Neural progenitor cell (in vitro differentiated cells): ENCODE measurements at regions not wholly inside any gene's neighbourhood (a gene's known extent, or its start where the extent isn't known, plus 50 kb on each side); places are given as distances from the start of the nearest gene placed in this dataset.

ENCODE experiments used
- DNase-seq: peaks from one replicate; pipeline ENCODE4 v3.0.0-alpha.2; 2016; ENCODE audit warnings: low spot score
- H2AFZ ChIP-seq: fragments of 200-600 bp; sonication (generic); replicated peaks from 2 replicates; pipeline ENCODE4 v1.6.1; 2016; ENCODE audit warnings: antibody characterized with exemption
- H3F3A ChIP-seq: fragments of 200-600 bp; sonication (generic); 2 replicates; pipeline ENCODE4 v1.6.1; 2016; ENCODE audit warnings: antibody characterized with exemption, low read depth
- H3K27ac ChIP-seq: fragments of 200-600 bp; sonication (generic); 2 replicates; pipeline ENCODE4 v1.5.1; 2016; ENCODE audit warnings: mild to moderate bottlenecking
- H3K27me3 ChIP-seq: fragments of 200-600 bp; sonication (generic); 2 replicates; pipeline ENCODE4 v1.6.1; 2016; ENCODE audit warnings: mild to moderate bottlenecking, moderate library complexity
- H3K36me3 ChIP-seq: fragments of 200-600 bp; sonication (generic); 2 replicates; pipeline ENCODE4 v1.5.1; 2016
- H3K4me1 ChIP-seq: fragments of 200-600 bp; sonication (generic); 2 replicates; pipeline ENCODE4 v1.6.1; 2016; ENCODE audit warnings: mixed run types
- H3K4me2 ChIP-seq: fragments of 200-600 bp; sonication (generic); 2 replicates; pipeline ENCODE4 v1.6.1; 2016
- H3K4me3 ChIP-seq: fragments of 200-600 bp; sonication (generic); 2 replicates; pipeline ENCODE4 v1.5.1; 2016
- H3K79me2 ChIP-seq: fragments of 200-600 bp; sonication (generic); 2 replicates; pipeline ENCODE4 v1.6.1; 2016; ENCODE audit warnings: low read depth
- H3K9ac ChIP-seq: fragments of 200-600 bp; sonication (generic); 2 replicates; pipeline ENCODE4 v1.6.1; 2016
- H3K9me3 ChIP-seq: fragments of 200-600 bp; sonication (generic); 2 replicates; pipeline ENCODE4 v1.5.1; 2016; ENCODE audit warnings: low read depth
- H4K20me1 ChIP-seq: fragments of 200-600 bp; sonication (generic); 2 replicates; pipeline ENCODE4 v1.6.1; 2016; ENCODE audit warnings: low read depth
- H3K27ac Mint-ChIP-seq: 3 replicates; pipeline ENCODE4 v1.8.0; 2021; ENCODE audit warnings: mixed read lengths
- H3K27me3 Mint-ChIP-seq: 2 replicates; pipeline ENCODE4 v1.8.0; 2022; ENCODE audit warnings: low read depth, mild to moderate bottlenecking, inconsistent platforms, moderate library complexity, mixed read lengths; ENCODE audit not compliant: insufficient read depth
- H3K36me3 Mint-ChIP-seq: 3 replicates; pipeline ENCODE4 v1.8.0; 2021; ENCODE audit warnings: mixed read lengths
- H3K4me1 Mint-ChIP-seq: 3 replicates; pipeline ENCODE4 v1.8.0; 2021; ENCODE audit warnings: mixed read lengths
- H3K4me3 Mint-ChIP-seq: 3 replicates; pipeline ENCODE4 v1.8.0; 2021; ENCODE audit warnings: mild to moderate bottlenecking, moderate library complexity, mixed read lengths
- H3K9me3 Mint-ChIP-seq: 3 replicates; pipeline ENCODE4 v1.8.0; 2020; ENCODE audit warnings: mixed read lengths
- CTCF ChIP-seq: fragments of 200-600 bp; sonication (generic); IDR thresholded peaks from 2 replicates; pipeline ENCODE4 v1.5.1; 2017; ENCODE audit warnings: antibody characterized with exemption, mild to moderate bottlenecking
- EZH2 ChIP-seq: fragments of 200-600 bp; sonication (generic); IDR thresholded peaks from 2 replicates; pipeline ENCODE4 v1.6.1; 2017; ENCODE audit warnings: antibody characterized with exemption, mild to moderate bottlenecking, moderate library complexity
- EZH2phosphoT487 ChIP-seq: fragments of 200-600 bp; sonication (generic); IDR thresholded peaks from 2 replicates; pipeline ENCODE4 v1.6.1; 2017; ENCODE audit warnings: antibody characterized with exemption

- Mint-ChIP-seq H3K27ac (no peak overlapping the region), H3K4me1 (peaks cover 9% of the 10 kb centered on the region), H3K9me3 (no peaks in the 10 kb centered on the region), H3K36me3 (no peaks in the 10 kb centered on the region), H3K4me3 (peak overlapping the region; percentile 84), H3K27me3 (peaks cover 10% of the 10 kb centered on the region)
- Histone ChIP-seq H3K4me3 (no peak overlapping the region), H3K79me2 (no peaks in the 10 kb centered on the region), H4K20me1 (no peaks in the 10 kb centered on the region), H3K4me2 (no peak overlapping the region), H3K9ac (no peak overlapping the region), H2AFZ (no peak overlapping the region), H3K27ac (no peak overlapping the region), H3F3A (no peaks in the 10 kb centered on the region), H3K9me3 (no peaks in the 10 kb centered on the region), H3K27me3 (peaks cover 9% of the 10 kb centered on the region), H3K36me3 (no peaks in the 10 kb centered on the region), H3K4me1 (peaks cover 11% of the 10 kb centered on the region)
- TF ChIP-seq CTCF (no peak), EZH2phosphoT487 (no peak), EZH2 (no peak)
- no peak for DNase-seq
Measured at GRCh38 chr15:31217566-31218270, 108.9 kb upstream of the KLF13 start.

- H3K4me3 Mint-ChIP-seq = no peak overlapping the region
- no peak for DNase-seq
- Histone ChIP-seq H2AFZ (no peak overlapping the region), H3K4me3 (no peak overlapping the region), H3K4me2 (no peak overlapping the region), H3F3A (no peaks in the 10 kb centered on the region), H3K4me1 (peaks cover 19% of the 10 kb centered on the region), H3K36me3 (no peaks in the 10 kb centered on the region), H3K27ac (no peak overlapping the region), H4K20me1 (no peaks in the 10 kb centered on the region), H3K79me2 (no peaks in the 10 kb centered on the region), H3K27me3 (peaks cover 9% of the 10 kb centered on the region), H3K9me3 (no peaks in the 10 kb centered on the region), H3K9ac (no peak overlapping the region)
- H3K27me3 Mint-ChIP-seq = peaks cover 10% of the 10 kb centered on the region
- H3K36me3 Mint-ChIP-seq = no peaks in the 10 kb centered on the region
- H3K9me3 Mint-ChIP-seq = no peaks in the 10 kb centered on the region
- peaks cover 13% of the 10 kb centered on the region for H3K4me1 Mint-ChIP-seq
- TF ChIP-seq CTCF = no peak
- no peak for TF ChIP-seq EZH2phosphoT487
- no peak for TF ChIP-seq EZH2
- H3K27ac Mint-ChIP-seq = no peak overlapping the region
Measured at GRCh38 chr15:31219221-31219620, 107.4 kb upstream of the KLF13 start.

GRCh38 chr15:31221936-31222515 is 104.6 kb upstream of the KLF13 start:
- Histone ChIP-seq H3K36me3 (no peaks in the 10 kb centered on the region), H2AFZ (no peak overlapping the region), H3K9ac (no peak overlapping the region), H3K4me1 (peaks cover 10% of the 10 kb centered on the region), H3K27ac (no peak overlapping the region), H3K9me3 (no peaks in the 10 kb centered on the region), H3K27me3 (peaks cover 4% of the 10 kb centered on the region), H3K4me3 (no peak overlapping the region), H3K4me2 (no peak overlapping the region), H3K79me2 (no peaks in the 10 kb centered on the region), H3F3A (no peaks in the 10 kb centered on the region), H4K20me1 (no peaks in the 10 kb centered on the region)
- Mint-ChIP-seq H3K4me3 (no peak overlapping the region), H3K27me3 (peaks cover 3% of the 10 kb centered on the region), H3K27ac (no peak overlapping the region), H3K4me1 (peaks cover 7% of the 10 kb centered on the region), H3K9me3 (no peaks in the 10 kb centered on the region), H3K36me3 (no peaks in the 10 kb centered on the region)
- no peak for DNase-seq
- no peak for TF ChIP-seq EZH2
- TF ChIP-seq CTCF = no peak
- TF ChIP-seq EZH2phosphoT487 = no peak
